HG02885 (cell line): ENCODE measurements at regions not wholly inside any gene's neighbourhood (a gene's known extent, or its start where the extent isn't known, plus 50 kb on each side); places are given as distances from the start of the nearest gene placed in this dataset.

ENCODE experiments used
- ATAC-seq: cut with Tn5 transposase; IDR thresholded peaks from one replicate; pipeline ENCODE4 v1.9.1; 2021; ENCODE audit warnings: mild to moderate bottlenecking; ENCODE audit not compliant: unreplicated experiment, poor library complexity

GRCh38 chr12:67193704-67194103, 75.5 kb upstream of the CAND1 start:
- ATAC-seq: no peak

- no peak for ATAC-seq
Observed at GRCh38 chr12:67200386-67200785, 68.8 kb upstream of the CAND1 start.

- peak; percentile 48 for ATAC-seq
Observed at GRCh38 chr12:67202011-67202677, 67.0 kb upstream of the CAND1 start.

- peak; percentile 96 for ATAC-seq
Observed at GRCh38 chr12:67202678-67203012, 66.5 kb upstream of the CAND1 start.

GRCh38 chr12:67208281-67209067, 60.7 kb upstream of the CAND1 start:
- ATAC-seq: no peak

- ATAC-seq: no peak
Observed at GRCh38 chr12:67211029-67211428, 58.1 kb upstream of the CAND1 start.

- ATAC-seq: no peak
Observed at GRCh38 chr12:67211494-67211893, 57.7 kb upstream of the CAND1 start.

- ATAC-seq: no peak
Observed at GRCh38 chr12:67217647-67218046, 51.5 kb upstream of the CAND1 start.
